GM12878 (cell line): ENCODE measurements at regions not wholly inside any gene's neighbourhood (a gene's known extent, or its start where the extent isn't known, plus 50 kb on each side); places are given as distances from the start of the nearest gene placed in this dataset.

Source experiments
- ATAC-seq: fragments of 200-7000 bp; cut with Tn5 transposase; 3 replicates; pipeline ENCODE4 v1.9.1; 2020; ENCODE audit warnings: mild to moderate bottlenecking, moderate library complexity
- BruUV-seq: library from RNA; stranded (reverse); fragments of 400-500 nt; replicated peaks from 2 replicates; lab custom pipeline; 2021; lab: Mats Ljungman, UMichigan
- CTCF ChIA-PET: fragments of 300-600 bp; sonication (Branson Sonifier 250); formaldehyde crosslinking; extraction: SDS; loops from one replicate; lab custom pipeline; 2021; ENCODE audit warnings: inconsistent platforms; lab: Yijun Ruan, JAX
- POLR2A ChIA-PET: fragments of 350-600 bp; formaldehyde crosslinking; extraction: SDS; loops from one replicate; lab custom pipeline; 2021; ENCODE audit warnings: inconsistent platforms; lab: Charles Lee
- RAD21 ChIA-PET: fragments of 300-600 bp; sonication (Branson Sonifier 250); formaldehyde crosslinking; loops from one replicate; lab custom pipeline; 2023; ENCODE audit warnings: antibody characterized with exemption; ENCODE audit not compliant: unreplicated experiment; lab: Charles Lee
- SMC1A ChIA-PET: fragments of 300-600 bp; sonication (Branson Sonifier 250); formaldehyde crosslinking; loops from one replicate; lab custom pipeline; 2023; ENCODE audit not compliant: unreplicated experiment, uncharacterized antibody; lab: Charles Lee
- DNase-seq: peaks from one replicate; pipeline ENCODE4 v3.0.0-alpha.2; 2011; ENCODE audit warnings: low read depth, low spot score
- FAIRE-seq: peaks from 3 replicates; lab custom pipeline; 2011; peaks lifted over from hg19 to GRCh38; lab: Jason Lieb, UNC
- H2AFZ ChIP-seq: 2 replicates; pipeline ENCODE4 v1.6.0; 2011; ENCODE audit warnings: low read depth, low read length, control low read depth; ENCODE audit not compliant: control insufficient read depth
- H3K27ac ChIP-seq: 2 replicates; pipeline ENCODE4 v1.5.1; 2011; ENCODE audit warnings: control low read depth; ENCODE audit not compliant: control insufficient read depth, insufficient read depth
- H3K27me3 ChIP-seq, 2 experiments: replicated peaks in 1 of 2; 2 replicates each; pipeline versions ENCODE4 v1.6.0 to v1.6.1; 2011; ENCODE audit warnings: low read length in 1 of 2; ENCODE audit not compliant: control insufficient read depth in 2 of 2, insufficient read depth in 2 of 2
- H3K36me3 ChIP-seq, 2 experiments: 2 replicates each; pipeline ENCODE4 v1.5.1; 2011; ENCODE audit warnings: low read length in 1 of 2; ENCODE audit not compliant: control insufficient read depth in 2 of 2, insufficient read depth in 2 of 2
- H3K4me1 ChIP-seq: 2 replicates; pipeline ENCODE4 v1.6.1; 2011; ENCODE audit warnings: mild to moderate bottlenecking, low read length, moderate library complexity, mixed read lengths; ENCODE audit not compliant: control insufficient read depth, insufficient read depth
- H3K4me2 ChIP-seq: 2 replicates; pipeline ENCODE4 v1.6.0; 2011; ENCODE audit warnings: control low read depth; ENCODE audit not compliant: control insufficient read depth, insufficient read depth
- H3K4me3 ChIP-seq: fragments of 200-600 bp; sonication (generic); 2 replicates; pipeline ENCODE4 v1.5.1; 2016
- H3K79me2 ChIP-seq: 2 replicates; pipeline ENCODE4 v1.6.0; 2011; ENCODE audit warnings: low read length; ENCODE audit not compliant: control insufficient read depth, insufficient read depth
- H3K9ac ChIP-seq: 2 replicates; pipeline ENCODE4 v1.8.0; 2011; ENCODE audit warnings: low read length, control low read depth, mixed read lengths; ENCODE audit not compliant: control insufficient read depth, insufficient read depth
- H3K9me3 ChIP-seq: replicated peaks from 3 replicates; pipeline ENCODE4 v1.5.1; 2011; ENCODE audit warnings: mild to moderate bottlenecking, low read length; ENCODE audit not compliant: control insufficient read depth, insufficient read depth
- H4K20me1 ChIP-seq: 2 replicates; pipeline ENCODE4 v1.6.0; 2011; ENCODE audit not compliant: control insufficient read depth, insufficient read depth
- BRCA1 ChIP-seq: IDR thresholded peaks from 2 replicates; pipeline ENCODE4 v1.6.1; 2011; ENCODE audit warnings: low read depth, low read length, improper control_type of control experiment
- PAX5 ChIP-seq: IDR thresholded peaks from 2 replicates; pipeline ENCODE4 v1.6.1; 2011; ENCODE audit warnings: low read depth, low read length, borderline replicate concordance
- SREBF1 ChIP-seq: IDR thresholded peaks from 2 replicates; pipeline ENCODE4 v1.6.1; 2012; ENCODE audit warnings: mild to moderate bottlenecking, low read length
- TCF3 ChIP-seq: IDR thresholded peaks from 2 replicates; pipeline ENCODE4 v1.6.1; 2012; ENCODE audit warnings: low read depth, mild to moderate bottlenecking, low read length, borderline replicate concordance; ENCODE audit not compliant: insufficient read depth
- YBX1 ChIP-seq: fragments of 450-650 bp; IDR thresholded peaks from 2 replicates; pipeline ENCODE4 v1.6.1; 2016; ENCODE audit warnings: antibody characterized with exemption
- WGBS: methylation state at CpG from one replicate; pipeline ENCODE4 v1.1.6; 2016; ENCODE audit warnings: low lambda C conversion rate; ENCODE audit not compliant: insufficient replicate concordance, insufficient coverage; ENCODE audit errors: missing lambda C conversion rate; 5-methylcytosine and 5-hydroxymethylcytosine counted together
- in situ Hi-C: fragments of 300-500 bp; cut with MboI; formaldehyde crosslinking; loops from 9 replicates; pipeline ENCODE4 v1.14.3; 2018; ENCODE audit warnings: mixed read lengths
- intact Hi-C: fragments of 100-400 bp; cut with micrococcal nuclease; formaldehyde crosslinking; loops from one replicate; pipeline ENCODE4 v1.14.2; 2022; ENCODE audit not compliant: unreplicated experiment
- TF ChIP-seq, protein P1 (sequence below): fragments of 450-650 bp; IDR thresholded peaks from 2 replicates; pipeline ENCODE4 v1.6.1; 2017; ENCODE audit warnings: mild to moderate bottlenecking, moderate library complexity

DNA sequence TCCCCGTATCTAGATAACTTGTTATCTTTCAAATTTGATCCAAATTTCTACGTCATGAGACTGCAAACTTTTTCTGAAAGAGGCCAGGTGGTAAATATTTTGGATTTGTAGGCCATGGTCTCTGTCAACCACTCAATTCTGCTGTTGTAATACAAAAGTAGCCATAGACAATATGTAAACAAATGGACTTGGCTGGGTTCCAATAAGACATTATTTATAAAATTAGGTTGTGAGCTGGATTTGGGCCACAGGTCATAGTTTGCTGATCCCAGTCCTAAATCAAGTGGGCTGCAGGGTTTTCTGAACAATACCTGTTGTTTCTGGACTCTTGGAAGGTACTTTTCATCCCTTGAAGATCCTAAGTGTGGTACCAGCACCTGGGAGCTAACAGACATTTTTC is 1178.0 kb downstream of the SORCS1 start:
- TF ChIP-seq BRCA1 (no peak), SREBF1 (no peak), PAX5 (no peak), TCF3 (no peak), YBX1 (no peak)
- TF ChIP-seq, protein P1, sequence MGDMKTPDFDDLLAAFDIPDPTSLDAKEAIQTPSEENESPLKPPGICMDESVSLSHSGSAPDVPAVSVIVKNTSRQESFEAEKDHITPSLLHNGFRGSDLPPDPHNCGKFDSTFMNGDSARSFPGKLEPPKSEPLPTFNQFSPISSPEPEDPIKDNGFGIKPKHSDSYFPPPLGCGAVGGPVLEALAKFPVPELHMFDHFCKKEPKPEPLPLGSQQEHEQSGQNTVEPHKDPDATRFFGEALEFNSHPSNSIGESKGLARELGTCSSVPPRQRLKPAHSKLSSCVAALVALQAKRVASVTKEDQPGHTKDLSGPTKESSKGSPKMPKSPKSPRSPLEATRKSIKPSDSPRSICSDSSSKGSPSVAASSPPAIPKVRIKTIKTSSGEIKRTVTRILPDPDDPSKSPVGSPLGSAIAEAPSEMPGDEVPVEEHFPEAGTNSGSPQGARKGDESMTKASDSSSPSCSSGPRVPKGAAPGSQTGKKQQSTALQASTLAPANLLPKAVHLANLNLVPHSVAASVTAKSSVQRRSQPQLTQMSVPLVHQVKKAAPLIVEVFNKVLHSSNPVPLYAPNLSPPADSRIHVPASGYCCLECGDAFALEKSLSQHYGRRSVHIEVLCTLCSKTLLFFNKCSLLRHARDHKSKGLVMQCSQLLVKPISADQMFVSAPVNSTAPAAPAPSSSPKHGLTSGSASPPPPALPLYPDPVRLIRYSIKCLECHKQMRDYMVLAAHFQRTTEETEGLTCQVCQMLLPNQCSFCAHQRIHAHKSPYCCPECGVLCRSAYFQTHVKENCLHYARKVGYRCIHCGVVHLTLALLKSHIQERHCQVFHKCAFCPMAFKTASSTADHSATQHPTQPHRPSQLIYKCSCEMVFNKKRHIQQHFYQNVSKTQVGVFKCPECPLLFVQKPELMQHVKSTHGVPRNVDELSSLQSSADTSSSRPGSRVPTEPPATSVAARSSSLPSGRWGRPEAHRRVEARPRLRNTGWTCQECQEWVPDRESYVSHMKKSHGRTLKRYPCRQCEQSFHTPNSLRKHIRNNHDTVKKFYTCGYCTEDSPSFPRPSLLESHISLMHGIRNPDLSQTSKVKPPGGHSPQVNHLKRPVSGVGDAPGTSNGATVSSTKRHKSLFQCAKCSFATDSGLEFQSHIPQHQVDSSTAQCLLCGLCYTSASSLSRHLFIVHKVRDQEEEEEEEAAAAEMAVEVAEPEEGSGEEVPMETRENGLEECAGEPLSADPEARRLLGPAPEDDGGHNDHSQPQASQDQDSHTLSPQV = no peak
- FAIRE-seq (no peak), ATAC-seq (no peak), DNase-seq (no peak)
- ChIA-PET POLR2A (no interaction called here), CTCF (no interaction called here), SMC1A (interaction anchor here (1.9 kb wide), 1 partner anchor 12 kb away, joined by 6 read pairs; no protein-coding TSS in a partner anchor), RAD21 (no interaction called here)
- no TSS peak for BruUV-seq
- Histone ChIP-seq H2AFZ (no peak overlapping the region), H3K27me3 (no peaks in the 10 kb centered on the region), H3K9me3 (no peaks in the 10 kb centered on the region), H3K9ac (no peak overlapping the region), H3K79me2 (no peaks in the 10 kb centered on the region), H3K4me3 (no peak overlapping the region), H3K4me2 (no peak overlapping the region), H3K4me1 (no peaks in the 10 kb centered on the region), H3K36me3 (no peaks in the 10 kb centered on the region), H3K27ac (no peak overlapping the region), H4K20me1 (no peaks in the 10 kb centered on the region)
- intact Hi-C loops = no loop called here
- in situ Hi-C loops = no loop called here
- WGBS = 0% methylated on average over 2 of the region's 2 CpGs
